Smooth muscle cell (in vitro differentiated cells): ENCODE measurements at regions not wholly inside any gene's neighbourhood (a gene's known extent, or its start where the extent isn't known, plus 50 kb on each side); places are given as distances from the start of the nearest gene placed in this dataset.
A peak's percentile ranks its signal among the peaks of the same experiment; 100 is the strongest.
"Not testable (repeated sequence)": the region's sequence is repeated elsewhere in the genome, so short reads cannot be mapped to it uniquely, and the experiment has no call there.

Experiments
- DNase-seq: peaks from one replicate; lab custom pipeline; 2025; ENCODE audit not compliant: unreplicated experiment; lab: John Stamatoyannopoulos, UW
- H2AFZ ChIP-seq: fragments of 200-600 bp; sonication (generic); 2 replicates; pipeline ENCODE4 v1.6.0; 2016; ENCODE audit warnings: antibody characterized with exemption, low read depth, mild to moderate bottlenecking
- H3F3A ChIP-seq: fragments of 200-600 bp; sonication (generic); 2 replicates; pipeline ENCODE4 v1.6.0; 2017; ENCODE audit warnings: antibody characterized with exemption, low read depth
- H3K27ac ChIP-seq: fragments of 200-600 bp; sonication (generic); 2 replicates; pipeline ENCODE4 v1.5.1; 2016; ENCODE audit warnings: low read depth, mild to moderate bottlenecking
- H3K27me3 ChIP-seq: fragments of 200-600 bp; sonication (generic); 2 replicates; pipeline ENCODE4 v1.6.1; 2016; ENCODE audit warnings: low read depth, mild to moderate bottlenecking
- H3K36me3 ChIP-seq: fragments of 200-600 bp; sonication (generic); 2 replicates; pipeline ENCODE4 v1.5.1; 2016; ENCODE audit warnings: low read depth
- H3K4me1 ChIP-seq: fragments of 200-600 bp; sonication (generic); 2 replicates; pipeline ENCODE4 v1.5.1; 2016; ENCODE audit warnings: low read depth
- H3K4me2 ChIP-seq: fragments of 200-600 bp; sonication (generic); 2 replicates; pipeline ENCODE4 v1.6.0; 2016; ENCODE audit warnings: mild to moderate bottlenecking
- H3K4me3 ChIP-seq: fragments of 200-600 bp; sonication (generic); 2 replicates; pipeline ENCODE4 v1.5.1; 2016; ENCODE audit warnings: mild to moderate bottlenecking
- H3K79me2 ChIP-seq: fragments of 200-600 bp; sonication (generic); 2 replicates; pipeline ENCODE4 v1.6.0; 2016; ENCODE audit warnings: low read depth, mild to moderate bottlenecking
- H3K9ac ChIP-seq: fragments of 200-600 bp; sonication (generic); 2 replicates; pipeline ENCODE4 v1.6.0; 2016; ENCODE audit warnings: low read depth
- H3K9me3 ChIP-seq: fragments of 200-600 bp; sonication (generic); replicated peaks from 2 replicates; pipeline ENCODE4 v1.5.1; 2016; ENCODE audit warnings: low read depth
- H4K20me1 ChIP-seq: fragments of 200-600 bp; sonication (generic); 2 replicates; pipeline ENCODE4 v1.6.0; 2016; ENCODE audit warnings: low read depth
- CTCF ChIP-seq: fragments of 200-600 bp; sonication (generic); IDR thresholded peaks from 2 replicates; pipeline ENCODE4 v1.5.1; 2017; ENCODE audit warnings: borderline replicate concordance, mild to moderate bottlenecking, antibody characterized with exemption; ENCODE audit not compliant: insufficient read depth, poor library complexity, severe bottlenecking
- WGBS: methylation state at CpG from one replicate; pipeline ENCODE4 v1.1.7; 2016; ENCODE audit warnings: low lambda C conversion rate; 5-methylcytosine and 5-hydroxymethylcytosine counted together

- Histone ChIP-seq H3K4me2 (no peak overlapping the region), H3K4me3 (no peak overlapping the region), H3K9me3 (no peaks in the 10 kb centered on the region), H2AFZ (peak overlapping the region; percentile 17), H3K27me3 (no peaks in the 10 kb centered on the region), H3K27ac (no peak overlapping the region), H3F3A (peaks cover 3% of the 10 kb centered on the region), H3K9ac (no peak overlapping the region), H3K36me3 (no peaks in the 10 kb centered on the region), H4K20me1 (no peaks in the 10 kb centered on the region), H3K4me1 (peaks cover 6% of the 10 kb centered on the region), H3K79me2 (no peaks in the 10 kb centered on the region)
- DNase-seq = no peak
- TF ChIP-seq CTCF = no peak
These were observed 254.9 kb upstream of the ZEB2 start for GRCh38 chr2:144774809-144775208.

GRCh38 chr2:144771348-144771747, 251.4 kb upstream of the ZEB2 start:
- 62% methylated on average over 3 of the region's 3 CpGs for WGBS
- no peak overlapping the region for H3K4me2 ChIP-seq
- no peaks in the 10 kb centered on the region for H3K9me3 ChIP-seq
- DNase-seq = no peak
- no peaks in the 10 kb centered on the region for H3F3A ChIP-seq
- no peaks in the 10 kb centered on the region for H3K4me1 ChIP-seq
- H3K9ac ChIP-seq = no peak overlapping the region
- no peak overlapping the region for H3K4me3 ChIP-seq
- H4K20me1 ChIP-seq = no peaks in the 10 kb centered on the region
- no peaks in the 10 kb centered on the region for H3K36me3 ChIP-seq
- no peak overlapping the region for H3K27ac ChIP-seq
- no peak overlapping the region for H2AFZ ChIP-seq
- H3K27me3 ChIP-seq = no peaks in the 10 kb centered on the region
- TF ChIP-seq CTCF = no peak
- no peaks in the 10 kb centered on the region for H3K79me2 ChIP-seq

GRCh38 chr2:144770616-144771230, 250.8 kb upstream of the ZEB2 start:
- no peak for DNase-seq
- 91% methylated on average over 6 of the region's 6 CpGs for WGBS

GRCh38 chr2:144760939-144761338, 241.0 kb upstream of the ZEB2 start:
- H3K79me2 ChIP-seq, DNase-seq, H3K9me3 ChIP-seq: not testable (repeated sequence)

More at GRCh38 chr2:144770616-144771230, 250.8 kb upstream of the ZEB2 start:
- Histone ChIP-seq H3K9ac (no peak overlapping the region), H3K27me3 (no peaks in the 10 kb centered on the region), H2AFZ (no peak overlapping the region), H3K36me3 (no peaks in the 10 kb centered on the region), H3K4me2 (no peak overlapping the region), H3K79me2 (no peaks in the 10 kb centered on the region), H3K4me1 (no peaks in the 10 kb centered on the region), H4K20me1 (no peaks in the 10 kb centered on the region), H3K27ac (no peak overlapping the region), H3F3A (no peaks in the 10 kb centered on the region), H3K4me3 (no peak overlapping the region), H3K9me3 (no peaks in the 10 kb centered on the region)
- TF ChIP-seq CTCF = no peak

More at GRCh38 chr2:144760939-144761338, 241.0 kb upstream of the ZEB2 start:
- 100% methylated on average over 2 of the region's 2 CpGs for WGBS
- H3K27me3 ChIP-seq, H2AFZ ChIP-seq, H3K4me2 ChIP-seq, H3K4me3 ChIP-seq, H3K27ac ChIP-seq, H3F3A ChIP-seq, H3K4me1 ChIP-seq, H4K20me1 ChIP-seq, H3K9ac ChIP-seq, H3K36me3 ChIP-seq: not testable (repeated sequence)
